ENCODE measurements at regions not wholly inside any gene's neighbourhood (a gene's known extent, or its start where the extent isn't known, plus 50 kb on each side); places are given as distances from the start of the nearest gene placed in this dataset.

- no peak for DNase-seq
- Histone ChIP-seq H3K4me1 (no peaks in the 10 kb centered on the region), H3K36me3 (no peaks in the 10 kb centered on the region), H3K27ac (no peak overlapping the region), H3K4me3 (no peak overlapping the region), H3K27me3 (replicated peaks in 1 of 7) (no peaks in the 10 kb centered on the region), H3K9me3 (peaks cover 0 to 29% (median 6%) of the 10 kb centered on the region in 8 donors)
- 68 to 83% (median 76%) methylated on average over 3 of the region's 3 CpGs for WGBS, 5 donors
- TF ChIP-seq POLR2AphosphoS5 (IDR thresholded peaks at IDR 0.05), result no peak
- intact Hi-C loops (cut with DNase I; ENCODE audit: low total_unique reads), result no loop called here
Measured at GRCh38 chr4:104113850-104114249, 380.8 kb downstream of the CXXC4 start.

GRCh38 chr4:104099141-104099540 lies 379.4 kb upstream of the TACR3 start:
- no peak for DNase-seq
- no peak for TF ChIP-seq POLR2AphosphoS5 (IDR thresholded peaks at IDR 0.05)
- TF ChIP-seq CTCF (IDR thresholded peaks at IDR 0.05 in 8 of 11, conservative IDR thresholded peaks at IDR 0.05 in 3 of 11), result no peak
- TF ChIP-seq POLR2A (IDR thresholded peaks at IDR 0.05), result no peak
- Histone ChIP-seq H3K4me3 (no peak overlapping the region), H3K27ac (no peak overlapping the region), H3K36me3 (no peaks in the 10 kb centered on the region), H3K9me3 (peaks cover 0 to 55% (median 41%) of the 10 kb centered on the region in 8 donors), H3K4me1 (no peaks in the 10 kb centered on the region), H3K27me3 (replicated peaks in 1 of 7) (no peaks in the 10 kb centered on the region)
- intact Hi-C loops (cut with DNase I; ENCODE audit: low total_unique reads), result no loop called here

- H3K27me3 ChIP-seq (replicated peaks in 1 of 7), result no peaks in the 10 kb centered on the region
- no peaks in the 10 kb centered on the region for H3K4me1 ChIP-seq
- H3K27ac ChIP-seq, result peak overlapping the region in 1 of 8 donors; percentile 18
- H3K36me3 ChIP-seq, result no peaks in the 10 kb centered on the region
- H3K9me3 ChIP-seq, result peaks cover 0 to 38% (median 26%) of the 10 kb centered on the region in 8 donors
- TF ChIP-seq POLR2AphosphoS5 (IDR thresholded peaks at IDR 0.05), result no peak
- TF ChIP-seq POLR2A (IDR thresholded peaks at IDR 0.05), result no peak
- no peak for TF ChIP-seq CTCF (IDR thresholded peaks at IDR 0.05 in 8 of 11, conservative IDR thresholded peaks at IDR 0.05 in 3 of 11)
- DNase-seq, result no peak
- H3K4me3 ChIP-seq, result no peak overlapping the region
- intact Hi-C loops (cut with DNase I; ENCODE audit: low total_unique reads), result no loop called here
Measured at GRCh38 chr4:104093247-104093646, 373.5 kb upstream of the TACR3 start.

GRCh38 chr4:104073229-104073628 lies 353.4 kb upstream of the TACR3 start:
- TF ChIP-seq POLR2AphosphoS5 (IDR thresholded peaks at IDR 0.05), result no peak
- TF ChIP-seq POLR2A (IDR thresholded peaks at IDR 0.05), result no peak
- TF ChIP-seq CTCF (IDR thresholded peaks at IDR 0.05 in 8 of 11, conservative IDR thresholded peaks at IDR 0.05 in 3 of 11), result no peak
- intact Hi-C loops (cut with DNase I; ENCODE audit: low total_unique reads), result no loop called here
- H3K36me3 ChIP-seq, result no peaks in the 10 kb centered on the region
- H3K27ac ChIP-seq, result no peak overlapping the region
- H3K4me1 ChIP-seq, result no peaks in the 10 kb centered on the region
- H3K27me3 ChIP-seq (replicated peaks in 1 of 7), result no peaks in the 10 kb centered on the region
- WGBS, 5 donors, result 54 to 80% (median 67%) methylated on average over 4 of the region's 4 CpGs
- DNase-seq, result no peak
- H3K4me3 ChIP-seq, result no peak overlapping the region
- peaks cover 0 to 11% (median 0%) of the 10 kb centered on the region in 8 donors for H3K9me3 ChIP-seq

GRCh38 chr4:104066533-104066932 lies 346.7 kb upstream of the TACR3 start:
- DNase-seq, result no peak
- Histone ChIP-seq H3K9me3 (peaks cover 0 to 11% (median 0%) of the 10 kb centered on the region in 8 donors), H3K4me1 (no peaks in the 10 kb centered on the region), H3K27ac (no peak overlapping the region), H3K36me3 (no peaks in the 10 kb centered on the region), H3K27me3 (replicated peaks in 1 of 7) (no peaks in the 10 kb centered on the region), H3K4me3 (no peak overlapping the region)
- WGBS, 5 donors, result 64 to 78% (median 72%) methylated on average over 2 of the region's 2 CpGs
- TF ChIP-seq CTCF (IDR thresholded peaks at IDR 0.05 in 8 of 11, conservative IDR thresholded peaks at IDR 0.05 in 3 of 11) (no peak), POLR2A (IDR thresholded peaks at IDR 0.05) (no peak), POLR2AphosphoS5 (IDR thresholded peaks at IDR 0.05) (no peak)
- intact Hi-C loops (cut with DNase I; ENCODE audit: low total_unique reads), result no loop called here
